ENCODE measurements at regions not wholly inside any gene's neighbourhood (a gene's known extent, or its start where the extent isn't known, plus 50 kb on each side); places are given as distances from the start of the nearest gene placed in this dataset.
A peak's percentile ranks its signal among the peaks of the same experiment; 100 is the strongest.

GRCh38 chr15:92243227-92243626 is 150.5 kb upstream of the ST8SIA2 start:
- RAD21 ChIA-PET (ENCODE audit: low non-redundant PET in 1 of 2, low total read pairs in 2 of 2, uncharacterized antibody in 2 of 2, unreplicated experiment in 2 of 2): no interaction called here
- TF ChIP-seq TCF7L2 (IDR thresholded peaks at IDR 0.05; ENCODE audit: borderline replicate concordance, extremely low read depth, insufficient read depth, insufficient read length) (no peak), CBX3 (IDR thresholded peaks at IDR 0.05; ENCODE audit: low read depth) (no peak), JUND (IDR thresholded peaks at IDR 0.05) (no peak)
- DNase-seq (ENCODE audit: low read depth, low spot score) (no peak), ATAC-seq (no peak)
- H3K4me1 ChIP-seq (ENCODE audit: control insufficient read depth in 1 of 2, insufficient read depth in 2 of 2, low read length in 2 of 2): no peaks in the 10 kb centered on the region
- H3K4me2 ChIP-seq (ENCODE audit: low read length): no peak overlapping the region
- peaks cover 39% of the 10 kb centered on the region for H3K27me3 ChIP-seq (ENCODE audit: insufficient read depth, low read length)
- intact Hi-C loops (cut with micrococcal nuclease): no loop called here
- H4K20me1 ChIP-seq (ENCODE audit: insufficient read depth): no peaks in the 10 kb centered on the region
- CTCF ChIA-PET: no interaction called here
- BruUV-seq (replicated peaks): no TSS peak
- no peaks in the 10 kb centered on the region for H3K36me3 ChIP-seq (ENCODE audit: control insufficient read depth in 1 of 2, insufficient read depth in 2 of 2, low read length in 2 of 2)
- no peaks in the 10 kb centered on the region for H3K79me2 ChIP-seq (ENCODE audit: insufficient read depth, low read length)
- H3K4me3 ChIP-seq (replicated peaks in 1 of 2; ENCODE audit: low read depth in 1 of 2, low read length in 2 of 2): no peak overlapping the region
- H3K9me2 ChIP-seq (ENCODE audit: insufficient read depth): no peaks in the 10 kb centered on the region
- no peak overlapping the region for H2AFZ ChIP-seq (ENCODE audit: low read depth, low read length, poor library complexity, severe bottlenecking)
- POLR2A ChIA-PET: no interaction called here
- H3K27ac ChIP-seq (ENCODE audit: low read depth, low read length): no peak overlapping the region
- no peaks in the 10 kb centered on the region for H3K9me3 ChIP-seq (ENCODE audit: control insufficient read depth in 1 of 2, insufficient read depth in 1 of 2, low read depth in 1 of 2, low read length in 2 of 2)
- no peak overlapping the region for H3K9ac ChIP-seq (ENCODE audit: low read length)

- Histone ChIP-seq H3K36me3 (ENCODE audit: control insufficient read depth in 1 of 2, insufficient read depth in 2 of 2, low read length in 2 of 2) (no peaks in the 10 kb centered on the region), H4K20me1 (ENCODE audit: insufficient read depth) (no peaks in the 10 kb centered on the region; the same call in 1 of the 2 replicates), H3K9ac (ENCODE audit: low read length) (no peak overlapping the region), H3K9me3 (ENCODE audit: control insufficient read depth in 1 of 2, insufficient read depth in 1 of 2, low read depth in 1 of 2, low read length in 2 of 2) (no peaks in the 10 kb centered on the region), H3K9me2 (ENCODE audit: insufficient read depth) (no peaks in the 10 kb centered on the region), H3K27me3 (ENCODE audit: insufficient read depth, low read length) (peaks cover 42% of the 10 kb centered on the region), H3K27ac (ENCODE audit: low read depth, low read length) (no peak overlapping the region), H3K4me2 (ENCODE audit: low read length) (no peak overlapping the region), H3K79me2 (ENCODE audit: insufficient read depth, low read length) (no peaks in the 10 kb centered on the region), H3K4me1 (ENCODE audit: control insufficient read depth in 1 of 2, insufficient read depth in 2 of 2, low read length in 2 of 2) (no peaks in the 10 kb centered on the region), H2AFZ (ENCODE audit: low read depth, low read length, poor library complexity, severe bottlenecking) (no peak overlapping the region), H3K4me3 (replicated peaks in 1 of 2; ENCODE audit: low read depth in 1 of 2, low read length in 2 of 2) (no peak overlapping the region)
- ATAC-seq: peak; percentile 49; the same call in 1 of the 2 replicates
- intact Hi-C loops (cut with micrococcal nuclease): no loop called here
- BruUV-seq (replicated peaks): no TSS peak
- CTCF ChIA-PET: no interaction called here
- RAD21 ChIA-PET (ENCODE audit: low non-redundant PET in 1 of 2, low total read pairs in 2 of 2, uncharacterized antibody in 2 of 2, unreplicated experiment in 2 of 2): no interaction called here
- DNase-seq (ENCODE audit: low read depth, low spot score): no peak
- TF ChIP-seq ZBTB33 (IDR thresholded peaks at IDR 0.05; ENCODE audit: extremely low read depth, insufficient replicate concordance, low read length) (no peak), CTCF (IDR thresholded peaks at IDR 0.05 in 2 of 3, conservative IDR thresholded peaks at IDR 0.05 in 1 of 3; ENCODE audit: borderline replicate concordance in 1 of 3, insufficient read depth in 1 of 3, low read depth in 2 of 3, low read length in 2 of 3) (peak in 1 of 3 experiments; percentile 26; a peak in 2 of 6 replicates)
- POLR2A ChIA-PET: no interaction called here
Observed at GRCh38 chr15:92244703-92245102, 149.0 kb upstream of the ST8SIA2 start.

All from HCT116 (cell line).